HG02610 (cell line): ENCODE measurements at regions not wholly inside any gene's neighbourhood (a gene's known extent, or its start where the extent isn't known, plus 50 kb on each side); places are given as distances from the start of the nearest gene placed in this dataset.

Experiments
- ATAC-seq: cut with Tn5 transposase; IDR thresholded peaks from one replicate; pipeline ENCODE4 v1.9.1; 2021; ENCODE audit warnings: mild to moderate bottlenecking, moderate library complexity; ENCODE audit not compliant: unreplicated experiment

- no peak for ATAC-seq
Observed at GRCh38 chr13:103194871-103195270, 128.7 kb upstream of the SLC10A2 start.

GRCh38 chr13:103192511-103193135 lies 126.4 kb upstream of the SLC10A2 start:
- no peak for ATAC-seq

GRCh38 chr13:103190841-103191240 lies 124.6 kb upstream of the SLC10A2 start:
- no peak for ATAC-seq

GRCh38 chr13:103188713-103189326 lies 122.6 kb upstream of the SLC10A2 start:
- ATAC-seq = peak; percentile 40

GRCh38 chr13:103187721-103188156 lies 121.5 kb upstream of the SLC10A2 start:
- ATAC-seq = no peak

- ATAC-seq = peak; percentile 58
Observed at GRCh38 chr13:103184413-103184812, 118.2 kb upstream of the SLC10A2 start.

GRCh38 chr13:103178986-103179943 lies 113.0 kb upstream of the SLC10A2 start:
- peak; percentile 66 for ATAC-seq

- no peak for ATAC-seq
Observed at GRCh38 chr13:103174966-103175365, 108.7 kb upstream of the SLC10A2 start.

- ATAC-seq = no peak
Observed at GRCh38 chr13:103168901-103169508, 102.8 kb upstream of the SLC10A2 start.

- no peak for ATAC-seq
Observed at GRCh38 chr13:103164251-103164650, 98.0 kb upstream of the SLC10A2 start.

GRCh38 chr13:103161476-103161875 lies 95.3 kb upstream of the SLC10A2 start:
- ATAC-seq = no peak

- ATAC-seq = no peak
Observed at GRCh38 chr13:103157434-103158145, 91.4 kb upstream of the SLC10A2 start.

- ATAC-seq = no peak
Observed at GRCh38 chr13:103157016-103157415, 90.8 kb upstream of the SLC10A2 start.

- no peak for ATAC-seq
Observed at GRCh38 chr13:103156346-103156998, 90.3 kb upstream of the SLC10A2 start.

- ATAC-seq = no peak
Observed at GRCh38 chr13:103153466-103153865, 87.2 kb upstream of the SLC10A2 start.

GRCh38 chr13:103147961-103148360 lies 81.7 kb upstream of the SLC10A2 start:
- ATAC-seq = no peak

- ATAC-seq = no peak
Observed at GRCh38 chr13:103145442-103145841, 79.2 kb upstream of the SLC10A2 start.

- no peak for ATAC-seq
Observed at GRCh38 chr13:103143432-103143831, 77.2 kb upstream of the SLC10A2 start.

GRCh38 chr13:103142151-103142550 lies 75.9 kb upstream of the SLC10A2 start:
- no peak for ATAC-seq
